GM19397 (cell line): ENCODE measurements at regions not wholly inside any gene's neighbourhood (a gene's known extent, or its start where the extent isn't known, plus 50 kb on each side); places are given as distances from the start of the nearest gene placed in this dataset.
"Not testable (repeated sequence)": the region's sequence is repeated elsewhere in the genome, so short reads cannot be mapped to it uniquely, and the experiment has no call there.

ENCODE experiments used
- ATAC-seq: cut with Tn5 transposase; IDR thresholded peaks from one replicate; pipeline ENCODE4 v1.9.1; 2021; ENCODE audit warnings: mild to moderate bottlenecking, moderate library complexity; ENCODE audit not compliant: unreplicated experiment

DNA sequence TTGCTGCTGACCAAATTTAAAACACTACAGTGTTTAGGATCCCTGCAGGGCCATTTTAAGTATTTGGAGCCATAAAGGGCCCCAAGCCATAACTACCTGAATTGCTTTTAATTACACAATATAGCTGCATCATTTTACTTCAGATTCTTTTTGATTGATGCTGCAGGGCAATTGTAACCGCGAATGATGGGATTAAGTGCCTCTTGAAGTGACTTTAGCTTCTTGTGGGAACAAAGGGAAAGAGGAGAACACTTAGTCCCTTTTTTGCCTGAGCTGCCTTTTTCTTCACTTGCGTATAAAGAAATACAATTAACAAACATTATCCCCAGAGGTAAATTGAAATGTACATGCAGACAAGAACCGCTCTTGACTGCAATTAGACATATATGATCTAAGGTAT, 228.5 kb downstream of the ZIC5 start:
- ATAC-seq, result no peak

DNA sequence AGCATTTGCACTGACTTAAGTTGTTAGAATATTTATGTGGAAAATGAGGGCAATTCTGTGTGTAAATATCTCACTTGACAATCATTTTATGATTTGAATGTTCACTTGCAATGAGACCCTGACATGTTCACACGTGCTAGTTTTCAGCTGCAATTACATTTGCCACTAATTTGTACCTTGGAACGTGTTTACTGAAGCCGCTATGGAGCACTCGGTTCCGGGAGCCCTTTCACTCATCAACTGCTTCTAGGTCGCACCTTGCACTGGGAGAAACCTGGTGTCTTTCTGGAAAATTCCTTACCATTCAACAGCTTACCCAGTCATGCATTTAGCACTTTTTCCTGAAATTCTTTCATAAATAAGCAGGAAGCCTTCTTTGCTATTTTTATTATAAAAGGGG, 229.6 kb downstream of the ZIC5 start:
- ATAC-seq, result no peak

GRCh38 chr13:99740251-99740979, 231.2 kb downstream of the ZIC5 start:
- no peak for ATAC-seq

GRCh38 chr13:99738626-99739025, 232.9 kb downstream of the ZIC5 start:
- no peak for ATAC-seq

- no peak for ATAC-seq
Observed at GRCh38 chr13:99737481-99738245, 233.9 kb downstream of the ZIC5 start.

DNA sequence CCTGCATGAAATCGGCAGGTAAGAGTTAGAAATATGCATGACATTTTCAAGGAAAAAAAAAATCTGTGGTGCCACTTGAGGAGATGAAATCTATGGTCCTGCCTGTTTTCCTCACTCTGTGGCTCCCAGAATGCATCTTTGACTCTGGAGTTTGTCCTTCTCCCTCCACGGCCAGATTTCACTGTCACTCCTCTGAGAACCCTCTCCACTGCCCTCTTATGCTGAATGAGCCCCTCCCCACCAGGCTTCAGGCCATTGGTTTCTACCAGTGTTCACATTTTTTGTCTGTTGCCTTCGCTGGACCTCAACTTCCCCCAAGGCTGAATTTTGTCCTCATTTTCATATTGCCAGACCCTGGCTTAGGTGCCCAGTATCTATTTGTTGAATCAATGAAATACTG, 235.0 kb downstream of the ZIC5 start:
- ATAC-seq, result no peak

- no peak for ATAC-seq
Observed at GRCh38 chr13:99734013-99734693, 232.9 kb downstream of the TM9SF2 start.

GRCh38 chr13:99733346-99733745, 232.1 kb downstream of the TM9SF2 start:
- ATAC-seq, result no peak

DNA sequence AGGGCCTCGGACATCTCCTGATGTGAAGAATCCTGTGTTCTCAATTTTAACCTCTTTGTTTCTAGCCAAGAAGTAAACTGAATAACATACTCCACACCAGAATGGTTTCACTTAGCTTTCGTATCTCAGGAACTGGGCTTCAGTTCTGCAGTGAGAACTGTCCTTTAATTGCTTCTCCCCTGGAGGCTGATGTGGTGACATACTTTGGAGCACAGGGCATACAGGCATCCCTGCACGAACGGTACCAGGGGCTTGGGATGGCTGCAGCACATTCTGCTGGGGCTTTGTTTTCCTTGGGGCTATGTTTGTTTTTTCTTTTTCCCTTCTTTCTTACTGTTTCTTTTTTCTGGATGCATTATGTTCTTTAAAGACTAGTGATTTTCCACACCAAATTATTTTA, 230.5 kb downstream of the TM9SF2 start:
- ATAC-seq, result no peak

- no peak for ATAC-seq
Observed at GRCh38 chr13:99730403-99730802, 229.1 kb downstream of the TM9SF2 start.

GRCh38 chr13:99729745-99730144, 228.5 kb downstream of the TM9SF2 start:
- ATAC-seq, result no peak

DNA sequence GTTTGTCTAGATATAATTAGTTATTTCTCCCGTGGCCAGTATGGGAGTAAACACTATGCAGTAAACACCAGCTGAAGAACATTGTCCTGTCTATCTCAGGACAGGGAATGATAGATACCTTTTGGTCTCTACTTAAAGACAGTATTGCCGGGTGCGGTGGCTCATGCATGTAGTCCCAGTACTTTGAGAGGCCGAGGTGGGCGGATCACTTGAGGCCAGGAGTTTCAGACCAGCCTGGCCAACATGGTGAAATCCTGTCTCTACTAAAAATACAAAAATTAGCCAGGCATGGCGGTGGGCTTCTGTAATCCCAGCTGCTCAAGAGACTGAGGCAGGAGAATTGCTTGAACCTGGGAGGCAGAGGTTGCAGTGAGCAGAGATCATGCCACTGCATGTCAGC, 226.4 kb downstream of the TM9SF2 start:
- ATAC-seq, result not testable (repeated sequence)

DNA sequence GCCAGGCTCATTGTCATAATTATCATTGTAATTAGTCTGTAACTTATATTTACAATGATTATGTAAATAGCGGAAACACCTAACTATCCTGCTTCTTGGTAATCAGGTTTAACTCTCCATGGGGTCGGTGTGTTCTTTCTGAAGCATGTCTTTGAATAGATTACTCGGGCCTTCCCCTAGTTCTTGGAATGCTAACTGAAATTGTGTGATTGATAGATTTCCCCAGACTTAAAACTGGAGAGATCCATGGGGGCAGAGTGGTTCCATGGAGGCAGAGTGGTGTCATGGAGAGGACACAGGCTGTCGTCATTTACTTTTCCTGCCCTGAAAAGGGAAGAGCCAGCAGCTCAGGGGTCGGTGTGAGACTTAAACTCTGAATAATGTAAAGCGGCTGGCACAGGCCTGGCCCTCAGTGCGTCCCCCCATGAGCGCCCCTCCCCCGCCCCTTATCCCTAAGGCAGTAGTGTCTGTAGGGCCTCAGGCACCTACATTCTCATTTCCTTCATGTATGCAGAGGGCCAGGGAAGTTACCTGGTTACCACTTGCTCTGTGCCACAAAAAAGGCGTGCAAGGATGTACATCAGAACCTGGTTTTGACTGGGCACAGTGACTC, 225.1 kb downstream of the TM9SF2 start:
- ATAC-seq, result no peak

GRCh38 chr13:99725644-99726043, 224.4 kb downstream of the TM9SF2 start:
- ATAC-seq, result no peak

DNA sequence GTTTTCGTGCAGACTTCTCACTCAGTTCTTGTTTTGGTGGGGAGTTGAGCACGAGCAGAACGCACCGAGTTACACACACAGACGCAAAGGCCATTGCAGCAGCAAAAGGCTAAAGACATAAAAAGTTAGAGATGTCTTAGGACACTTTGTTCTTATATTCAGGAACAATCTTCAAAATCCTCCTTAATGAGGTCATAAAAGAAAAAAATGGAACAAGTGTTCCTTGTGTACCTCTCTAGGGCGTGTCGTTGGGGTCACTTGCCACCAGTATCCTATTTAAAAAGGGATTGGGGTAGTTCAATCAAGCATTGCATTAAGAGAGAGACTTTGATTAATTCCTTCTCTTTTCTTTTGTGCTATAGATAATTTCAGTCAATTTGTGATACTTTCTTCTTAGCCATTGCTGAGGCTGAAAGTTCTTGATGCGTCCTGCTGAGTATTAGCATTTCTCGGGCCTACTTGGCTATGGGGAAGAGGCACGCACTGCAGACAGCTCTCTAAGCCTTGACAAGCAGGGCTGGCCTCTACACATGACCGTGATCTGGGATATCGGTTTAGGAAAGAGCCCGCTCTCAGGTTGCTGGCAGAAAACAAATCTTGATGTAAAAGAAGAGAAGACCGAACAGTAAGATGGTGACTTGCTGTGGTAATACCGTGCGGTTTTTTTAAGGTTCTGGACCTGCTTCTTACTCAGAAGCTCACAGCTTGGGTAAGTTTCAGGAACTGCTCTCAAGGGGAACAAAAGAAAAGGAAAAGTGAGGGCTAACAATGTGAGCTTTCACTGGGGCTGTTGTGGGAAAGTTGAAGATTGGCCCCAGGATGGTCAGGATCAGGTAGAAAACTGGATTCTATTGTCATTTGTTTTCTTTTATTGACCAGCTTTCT, 223.6 kb downstream of the TM9SF2 start:
- ATAC-seq, result no peak

- ATAC-seq, result no peak
Observed at GRCh38 chr13:99723878-99724277, 222.6 kb downstream of the TM9SF2 start.

- ATAC-seq, result no peak
Observed at GRCh38 chr13:99722931-99723330, 221.7 kb downstream of the TM9SF2 start.

- ATAC-seq, result no peak
Observed at GRCh38 chr13:99722338-99722818, 221.1 kb downstream of the TM9SF2 start.

- ATAC-seq, result no peak
Observed at GRCh38 chr13:99721606-99722337, 220.5 kb downstream of the TM9SF2 start.
